Cerebellar nuclear complex (tissue), 1 donor: ENCODE measurements at regions not wholly inside any gene's neighbourhood (a gene's known extent, or its start where the extent isn't known, plus 50 kb on each side); places are given as distances from the start of the nearest gene placed in this dataset.

Source experiments
- DNase-seq, 2 experiments: peaks; one replicate each; lab custom pipeline; 2025; lab: John Stamatoyannopoulos, UW

- no peak for DNase-seq
Observed at GRCh38 chr14:26766726-26767125, 168.9 kb upstream of the NOVA1 start.

GRCh38 chr14:26773906-26774593 lies 176.2 kb upstream of the NOVA1 start:
- no peak for DNase-seq

GRCh38 chr14:26775765-26776563 lies 178.1 kb upstream of the NOVA1 start:
- no peak for DNase-seq

- DNase-seq: no peak
Observed at GRCh38 chr14:26791117-26791806, 193.4 kb upstream of the NOVA1 start.

- no peak for DNase-seq
Observed at GRCh38 chr14:26794731-26795130, 196.9 kb upstream of the NOVA1 start.

GRCh38 chr14:26808407-26808806 lies 210.6 kb upstream of the NOVA1 start:
- no peak for DNase-seq

GRCh38 chr14:26810631-26811030 lies 212.8 kb upstream of the NOVA1 start:
- no peak for DNase-seq

GRCh38 chr14:26811756-26812305 lies 214.0 kb upstream of the NOVA1 start:
- DNase-seq: no peak

- no peak for DNase-seq
Observed at GRCh38 chr14:26820138-26820537, 222.3 kb upstream of the NOVA1 start.

GRCh38 chr14:26820572-26820971 lies 222.7 kb upstream of the NOVA1 start:
- no peak for DNase-seq

- no peak for DNase-seq
Observed at GRCh38 chr14:26828741-26829140, 230.9 kb upstream of the NOVA1 start.

- no peak for DNase-seq
Observed at GRCh38 chr14:26833621-26834176, 235.9 kb upstream of the NOVA1 start.

GRCh38 chr14:26835979-26836570 lies 238.2 kb upstream of the NOVA1 start:
- no peak for DNase-seq

- DNase-seq: no peak
Observed at GRCh38 chr14:26839481-26839880, 241.6 kb upstream of the NOVA1 start.

GRCh38 chr14:26841326-26841725 lies 243.5 kb upstream of the NOVA1 start:
- no peak for DNase-seq

GRCh38 chr14:26841920-26842741 lies 244.3 kb upstream of the NOVA1 start:
- DNase-seq: no peak

- no peak for DNase-seq
Observed at GRCh38 chr14:26845151-26845818, 247.5 kb upstream of the NOVA1 start.

- DNase-seq: no peak
Observed at GRCh38 chr14:26846388-26846787, 248.6 kb upstream of the NOVA1 start.

GRCh38 chr14:26849514-26849913 lies 251.7 kb upstream of the NOVA1 start:
- no peak for DNase-seq

GRCh38 chr14:26851793-26852192 lies 254.0 kb upstream of the NOVA1 start:
- no peak for DNase-seq
